SU-DHL-6 (cell line): ENCODE measurements at regions not wholly inside any gene's neighbourhood (a gene's known extent, or its start where the extent isn't known, plus 50 kb on each side); places are given as distances from the start of the nearest gene placed in this dataset.

Experiments
- EZH2phosphoT487 ChIP-seq: fragments of 200-600 bp; sonication (generic), shearing (Covaris generic); conservative IDR thresholded peaks from 2 replicates; pipeline ENCODE4 v1.6.1; 2018; ENCODE audit warnings: mild to moderate bottlenecking, antibody characterized with exemption, low read length, moderate library complexity, mixed read lengths
- TF ChIP-seq, protein P1 (sequence below): fragments of 200-600 bp; sonication (generic); IDR thresholded peaks from one replicate; pipeline ENCODE4 v1.5.1; 2017; ENCODE audit warnings: antibody characterized with exemption, mild to moderate bottlenecking, low read length, moderate library complexity; ENCODE audit not compliant: insufficient read depth, poor library complexity, severe bottlenecking

DNA sequence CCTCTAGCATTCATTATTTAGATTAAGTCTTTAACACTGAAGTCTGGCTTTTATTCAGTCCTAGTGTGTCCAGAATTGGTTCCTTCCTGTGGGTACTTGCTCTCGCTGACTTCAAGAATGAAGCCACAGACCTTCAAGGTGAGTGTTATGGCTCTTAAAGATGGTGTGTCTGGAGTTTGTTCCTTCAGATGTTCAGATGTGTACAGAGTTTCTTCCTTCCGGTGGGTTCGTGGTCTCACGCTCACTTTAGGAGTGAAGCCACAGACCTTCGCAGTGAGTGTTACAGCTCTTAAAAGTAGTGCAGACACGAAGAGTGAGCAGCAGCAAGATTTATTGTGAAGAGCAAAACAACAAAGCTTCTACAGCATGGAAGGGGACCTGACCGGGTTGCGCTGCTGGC lies 860.6 kb downstream of the STIM2 start:
- TF ChIP-seq, protein P1, sequence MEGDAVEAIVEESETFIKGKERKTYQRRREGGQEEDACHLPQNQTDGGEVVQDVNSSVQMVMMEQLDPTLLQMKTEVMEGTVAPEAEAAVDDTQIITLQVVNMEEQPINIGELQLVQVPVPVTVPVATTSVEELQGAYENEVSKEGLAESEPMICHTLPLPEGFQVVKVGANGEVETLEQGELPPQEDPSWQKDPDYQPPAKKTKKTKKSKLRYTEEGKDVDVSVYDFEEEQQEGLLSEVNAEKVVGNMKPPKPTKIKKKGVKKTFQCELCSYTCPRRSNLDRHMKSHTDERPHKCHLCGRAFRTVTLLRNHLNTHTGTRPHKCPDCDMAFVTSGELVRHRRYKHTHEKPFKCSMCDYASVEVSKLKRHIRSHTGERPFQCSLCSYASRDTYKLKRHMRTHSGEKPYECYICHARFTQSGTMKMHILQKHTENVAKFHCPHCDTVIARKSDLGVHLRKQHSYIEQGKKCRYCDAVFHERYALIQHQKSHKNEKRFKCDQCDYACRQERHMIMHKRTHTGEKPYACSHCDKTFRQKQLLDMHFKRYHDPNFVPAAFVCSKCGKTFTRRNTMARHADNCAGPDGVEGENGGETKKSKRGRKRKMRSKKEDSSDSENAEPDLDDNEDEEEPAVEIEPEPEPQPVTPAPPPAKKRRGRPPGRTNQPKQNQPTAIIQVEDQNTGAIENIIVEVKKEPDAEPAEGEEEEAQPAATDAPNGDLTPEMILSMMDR, result no peak
- TF ChIP-seq EZH2phosphoT487, result no peak
